HG03442 (cell line): ENCODE measurements at regions not wholly inside any gene's neighbourhood (a gene's known extent, or its start where the extent isn't known, plus 50 kb on each side); places are given as distances from the start of the nearest gene placed in this dataset.
"Not testable (repeated sequence)": the region's sequence is repeated elsewhere in the genome, so short reads cannot be mapped to it uniquely, and the experiment has no call there.

Experiments used
- ATAC-seq: cut with Tn5 transposase; IDR thresholded peaks from one replicate; pipeline ENCODE4 v1.9.1; 2021; ENCODE audit warnings: mild to moderate bottlenecking, moderate library complexity; ENCODE audit not compliant: unreplicated experiment

GRCh38 chr14:71803539-71804260 lies 128.5 kb upstream of the RGS6 start:
- ATAC-seq, result no peak

GRCh38 chr14:71804992-71805391 lies 127.2 kb upstream of the RGS6 start:
- no peak for ATAC-seq

DNA sequence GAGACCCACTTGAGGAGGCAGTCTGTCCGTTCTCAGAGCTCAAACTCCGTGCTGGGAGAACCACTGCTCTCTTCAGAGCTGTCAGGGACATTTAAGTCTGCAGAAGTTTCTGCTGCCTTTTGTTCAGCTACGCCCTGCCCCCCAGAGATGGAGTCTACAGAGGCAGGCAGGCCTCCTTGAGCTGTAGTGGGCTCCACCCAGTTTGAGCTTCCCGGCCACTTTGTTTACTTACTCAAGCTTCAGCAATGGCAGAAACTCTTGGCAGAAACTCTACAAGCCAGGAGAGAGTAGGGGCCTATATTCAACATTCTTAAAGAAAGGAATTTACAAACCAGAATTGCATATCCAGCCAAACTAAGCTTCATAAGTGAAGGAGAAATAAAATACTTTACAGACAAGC lies 125.2 kb upstream of the RGS6 start:
- not testable (repeated sequence) for ATAC-seq

DNA sequence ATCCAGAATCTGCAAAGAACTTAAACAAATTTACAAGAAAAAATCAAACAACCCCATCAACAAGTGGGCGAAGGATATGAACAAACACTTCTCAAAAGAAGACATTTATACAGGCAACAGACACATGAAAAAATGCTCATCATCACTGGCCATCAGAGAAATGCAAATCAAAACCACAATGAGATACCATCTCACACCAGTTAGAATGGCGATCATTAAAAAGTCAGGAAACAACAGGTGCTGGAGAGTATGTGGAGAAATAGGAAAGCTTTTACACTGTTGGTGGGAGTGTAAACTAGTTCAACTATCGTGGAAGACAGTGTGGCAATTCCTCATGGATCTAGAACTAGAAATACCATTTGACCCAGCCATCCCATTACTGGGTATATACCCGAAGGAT lies 121.4 kb upstream of the RGS6 start:
- ATAC-seq, result not testable (repeated sequence)

GRCh38 chr14:71812693-71813092 lies 119.5 kb upstream of the RGS6 start:
- no peak for ATAC-seq

GRCh38 chr14:71815110-71815509 lies 117.1 kb upstream of the RGS6 start:
- ATAC-seq, result no peak

DNA sequence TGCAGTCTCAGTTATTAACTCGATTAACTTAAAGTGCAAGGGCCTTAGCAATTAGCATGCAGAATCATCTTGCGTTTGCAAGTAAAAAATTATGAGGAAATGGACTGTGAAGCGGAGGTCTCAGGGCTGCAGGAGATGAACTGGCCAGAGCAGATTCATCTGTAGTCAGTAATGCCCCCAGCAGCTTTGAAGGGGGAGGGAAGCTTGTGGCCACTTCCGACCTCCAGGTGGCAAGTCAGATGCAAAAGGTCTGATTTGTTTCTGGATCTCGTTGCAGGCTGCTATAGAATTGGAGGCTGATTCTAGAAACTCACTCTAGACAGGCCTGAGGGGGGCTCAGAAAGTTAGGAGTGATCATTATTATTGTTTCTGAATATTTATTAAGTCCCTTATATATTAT lies 107.4 kb upstream of the RGS6 start:
- no peak for ATAC-seq

- ATAC-seq, result no peak
These were observed 98.8 kb upstream of the RGS6 start for GRCh38 chr14:71833476-71833875.

GRCh38 chr14:71834284-71835204 lies 97.7 kb upstream of the RGS6 start:
- no peak for ATAC-seq

GRCh38 chr14:71852181-71852580 lies 80.0 kb upstream of the RGS6 start:
- no peak for ATAC-seq

- no peak for ATAC-seq
These were observed 76.7 kb upstream of the RGS6 start for GRCh38 chr14:71855399-71856036.

- no peak for ATAC-seq
These were observed 75.9 kb upstream of the RGS6 start for GRCh38 chr14:71856199-71856919.

- ATAC-seq, result no peak
These were observed 69.2 kb upstream of the RGS6 start for GRCh38 chr14:71863049-71863448.

DNA sequence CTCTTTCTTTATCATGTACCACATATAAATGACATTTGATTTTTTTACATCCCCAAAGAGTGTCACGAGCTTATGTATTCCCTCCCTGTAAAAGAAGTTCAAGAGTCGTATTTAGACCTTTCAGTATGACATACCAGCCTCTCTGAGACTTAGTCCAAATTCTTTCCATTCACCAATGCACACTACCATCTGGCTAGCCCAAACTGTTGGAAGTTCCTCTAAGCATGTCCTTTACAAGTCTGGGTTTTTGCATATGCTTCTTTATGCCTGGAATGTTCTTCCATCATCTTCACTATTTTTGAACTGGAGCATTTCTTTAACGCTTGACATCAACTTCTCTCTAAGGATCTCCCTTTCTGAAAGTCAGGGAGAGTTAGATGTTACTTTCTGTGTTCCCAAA lies 68.5 kb upstream of the RGS6 start:
- ATAC-seq, result no peak
